ENCODE measurements at regions not wholly inside any gene's neighbourhood (a gene's known extent, or its start where the extent isn't known, plus 50 kb on each side); places are given as distances from the start of the nearest gene placed in this dataset.

DNA sequence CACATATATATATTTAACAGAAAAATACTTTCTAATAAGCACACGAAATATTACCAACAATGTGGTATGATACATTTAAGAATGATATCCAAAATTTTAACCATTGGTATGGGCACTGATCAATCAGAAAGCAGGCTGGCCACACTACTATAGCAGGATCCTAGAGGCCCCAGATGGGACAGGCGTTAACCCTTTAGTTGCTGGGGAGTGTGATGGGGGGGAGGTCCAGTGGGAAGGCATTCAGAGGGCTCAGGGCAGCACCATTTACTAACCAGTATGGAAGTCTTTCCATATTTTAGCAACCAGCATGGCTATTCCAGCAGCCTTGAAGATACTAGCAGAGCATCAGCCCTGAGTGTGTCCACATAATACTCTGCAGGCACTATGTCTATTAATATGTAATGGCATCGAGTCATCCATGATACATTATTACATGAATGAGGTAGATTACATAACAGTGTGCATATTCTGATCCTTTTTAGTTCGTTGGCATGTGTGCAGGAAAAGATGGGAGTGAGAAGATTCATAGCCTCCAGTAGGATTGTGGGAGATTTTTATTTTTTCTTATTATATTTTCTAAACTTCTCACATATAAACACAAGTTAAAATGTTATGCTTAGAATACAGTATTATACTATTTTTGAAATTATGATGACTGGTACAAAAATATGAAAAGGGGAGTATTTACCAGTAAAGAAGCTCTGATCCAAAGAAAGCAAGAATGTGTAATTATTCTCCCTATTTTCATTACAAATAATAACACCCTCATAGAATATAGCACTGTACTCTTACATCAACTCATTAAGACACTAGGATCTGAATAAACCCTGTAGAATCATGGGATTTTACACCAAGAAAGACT lies 78.9 kb downstream of the FAM217A start:
- DNase-seq, result no peak

DNA sequence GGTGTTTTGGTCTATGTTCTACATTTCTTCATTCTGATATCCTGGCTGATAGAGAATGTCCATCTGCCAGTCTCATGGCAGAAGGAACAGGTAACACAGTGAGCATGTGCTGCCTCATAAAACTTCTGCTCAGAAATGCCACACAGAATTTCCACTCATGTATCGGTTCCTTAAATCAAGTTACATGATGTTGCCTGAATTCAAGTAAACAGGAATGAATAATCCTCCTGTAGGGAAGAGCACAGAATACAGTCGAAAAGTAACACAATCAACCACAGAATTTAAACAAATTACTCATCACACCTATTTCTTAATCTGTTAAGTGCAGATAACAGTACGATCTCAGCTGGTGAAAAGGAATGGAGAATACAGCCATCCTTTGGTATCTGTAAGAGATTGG lies 74.7 kb downstream of the FAM217A start:
- DNase-seq, result no peak

DNA sequence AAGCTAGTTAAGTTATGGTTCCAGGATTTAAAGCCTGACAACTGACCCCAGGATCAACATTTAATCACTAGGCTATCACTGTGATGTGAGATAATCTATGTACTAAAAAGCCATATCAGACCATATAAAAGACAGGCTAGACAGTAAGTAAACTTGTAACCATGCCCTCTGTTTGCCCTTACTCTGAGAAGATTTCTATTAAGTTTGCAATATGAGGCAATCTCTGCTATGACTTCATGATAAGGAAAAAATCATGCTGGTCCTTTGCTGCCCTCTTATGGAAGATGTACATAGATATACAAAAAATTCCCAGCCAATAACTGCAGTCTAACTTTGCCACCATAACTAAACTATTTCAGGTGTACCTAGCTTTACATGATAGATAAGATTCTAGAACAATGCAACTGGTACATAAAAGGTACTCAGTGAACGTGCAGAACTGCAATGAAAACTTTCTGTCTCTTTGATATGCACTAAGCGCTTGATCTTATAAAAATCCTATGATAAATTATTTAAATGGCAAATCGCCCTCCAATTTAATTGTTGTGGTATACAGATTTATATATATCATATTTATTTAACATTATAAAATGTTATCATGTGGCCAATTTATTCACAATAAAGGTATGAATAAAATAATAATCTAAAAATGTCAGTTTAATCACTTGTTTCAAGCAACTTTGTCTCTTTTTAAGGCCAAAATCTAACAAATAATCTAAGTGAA lies 70.5 kb downstream of the FAM217A start:
- peak in 1 of 51 donors; percentile 6 for DNase-seq

DNA sequence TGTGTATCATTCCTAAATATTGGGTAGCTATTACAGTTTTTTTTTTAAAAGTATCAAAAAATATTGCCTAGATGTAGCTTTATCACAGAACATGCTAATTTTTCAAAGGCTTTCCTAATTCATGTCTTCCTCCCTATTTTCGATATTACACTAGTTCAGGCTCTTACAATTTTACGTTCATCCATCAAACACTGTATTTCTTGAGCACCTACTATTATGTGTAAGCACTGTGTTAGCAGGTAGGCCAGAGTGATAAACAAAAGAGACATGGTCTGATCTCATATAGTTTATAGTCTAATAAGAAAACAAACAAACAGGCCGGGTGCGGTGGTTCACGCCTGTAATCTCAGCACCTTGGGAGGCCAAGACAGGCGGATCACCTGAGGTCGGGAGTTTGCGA lies 69.5 kb downstream of the FAM217A start:
- no peak for DNase-seq

DNA sequence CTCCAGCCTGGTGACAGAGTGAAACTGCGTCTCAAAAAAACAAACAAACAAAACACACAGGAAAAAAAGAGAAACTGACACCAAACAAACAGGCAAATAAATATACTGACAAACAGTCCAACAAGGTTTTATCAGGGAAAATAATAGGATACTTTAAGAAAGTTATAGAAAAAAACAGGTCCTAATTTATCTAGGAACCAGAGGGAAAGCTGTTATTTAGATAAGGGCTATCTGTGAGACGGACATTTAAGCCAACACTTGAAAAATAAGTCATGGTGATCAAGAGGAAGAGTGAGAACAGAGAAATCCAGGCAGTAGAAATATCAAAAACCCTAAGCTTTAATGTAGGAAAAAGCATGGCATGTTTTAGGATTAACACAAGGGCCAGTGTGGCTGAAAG lies 68.9 kb downstream of the FAM217A start:
- no peak for DNase-seq

DNA sequence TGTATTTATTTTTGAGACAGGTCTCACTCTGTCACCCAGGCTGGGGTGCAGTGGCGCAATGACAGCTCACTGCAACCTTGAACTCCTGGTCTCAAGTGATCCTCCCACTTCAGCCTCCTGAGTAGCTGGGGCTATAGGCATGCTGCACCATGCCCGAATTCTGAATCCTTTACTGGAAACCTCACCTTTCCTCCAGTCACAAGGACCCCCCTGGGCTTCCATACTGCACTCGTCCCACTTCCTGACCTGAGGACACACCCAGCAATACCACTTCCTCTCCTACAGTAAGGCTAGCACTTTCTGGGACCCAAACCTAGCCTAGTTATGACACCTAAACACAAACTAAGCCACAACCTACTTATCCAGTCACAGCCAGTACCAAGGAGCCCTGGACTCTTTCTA lies 68.2 kb downstream of the FAM217A start:
- DNase-seq, result no peak

DNA sequence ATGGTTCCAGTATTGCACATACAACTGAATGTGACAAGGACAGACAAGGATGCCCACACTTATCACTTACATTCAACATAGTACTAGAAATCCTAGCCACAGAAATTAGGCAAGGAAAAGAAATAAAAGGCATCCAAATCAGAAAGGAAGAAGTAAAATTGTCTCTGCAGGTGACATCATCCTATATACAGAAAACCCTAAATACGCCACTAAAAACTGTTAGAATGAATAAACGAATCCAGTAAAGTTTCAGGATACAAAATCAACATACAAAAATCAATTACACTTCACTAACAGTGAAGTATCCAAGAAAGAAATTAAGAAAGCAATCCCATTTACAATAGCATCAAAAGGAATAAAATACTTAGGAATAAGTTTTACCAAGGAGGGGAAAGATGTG lies 66.1 kb downstream of the FAM217A start:
- DNase-seq, result no peak

DNA sequence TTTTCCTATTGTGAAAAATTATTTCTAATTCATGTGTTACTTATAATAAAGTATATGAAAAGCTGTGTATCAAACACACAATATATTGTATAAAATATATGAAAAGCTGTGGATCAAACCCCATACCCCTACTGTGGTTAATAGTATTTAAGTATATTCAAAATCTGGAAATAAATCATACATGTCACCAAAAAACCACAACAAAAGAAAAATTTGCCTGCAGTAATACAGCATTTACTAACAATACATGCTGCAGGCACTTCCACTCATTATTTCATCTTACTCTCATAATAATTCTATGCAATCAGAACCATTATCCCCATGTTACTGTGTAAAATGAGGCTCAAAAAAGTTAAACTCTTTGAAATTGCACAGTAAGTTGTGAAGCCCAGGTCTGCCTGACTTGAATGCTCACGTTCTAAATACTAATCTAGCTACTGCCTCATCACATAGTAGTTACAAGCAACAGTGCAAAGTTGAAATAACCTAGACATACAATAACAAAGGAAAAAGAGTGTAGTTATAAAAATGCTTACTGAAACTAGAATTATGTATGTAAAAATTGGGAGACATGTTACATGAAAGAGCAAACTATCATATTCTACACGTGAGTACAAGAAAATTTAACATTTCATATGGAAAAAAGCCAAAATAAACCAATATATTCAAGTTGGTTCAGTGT lies 61.7 kb downstream of the FAM217A start:
- DNase-seq, result no peak

DNA sequence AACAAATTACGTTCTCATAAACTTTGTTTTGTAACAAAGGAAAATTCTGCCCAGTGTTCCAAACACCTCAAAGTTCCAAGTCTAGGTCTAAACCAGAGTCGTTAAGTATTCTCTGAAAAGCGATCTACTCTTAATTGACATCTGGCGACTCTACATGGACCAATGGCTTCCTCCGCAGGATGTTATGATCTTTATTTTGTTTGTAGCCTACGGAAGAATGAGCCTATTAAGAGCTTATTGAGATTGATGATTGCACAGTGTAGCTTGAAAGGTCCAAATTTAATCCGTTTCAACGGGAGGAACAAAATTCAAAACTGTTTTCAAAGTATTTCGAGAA lies 61.1 kb downstream of the FAM217A start:
- no peak for DNase-seq

DNA sequence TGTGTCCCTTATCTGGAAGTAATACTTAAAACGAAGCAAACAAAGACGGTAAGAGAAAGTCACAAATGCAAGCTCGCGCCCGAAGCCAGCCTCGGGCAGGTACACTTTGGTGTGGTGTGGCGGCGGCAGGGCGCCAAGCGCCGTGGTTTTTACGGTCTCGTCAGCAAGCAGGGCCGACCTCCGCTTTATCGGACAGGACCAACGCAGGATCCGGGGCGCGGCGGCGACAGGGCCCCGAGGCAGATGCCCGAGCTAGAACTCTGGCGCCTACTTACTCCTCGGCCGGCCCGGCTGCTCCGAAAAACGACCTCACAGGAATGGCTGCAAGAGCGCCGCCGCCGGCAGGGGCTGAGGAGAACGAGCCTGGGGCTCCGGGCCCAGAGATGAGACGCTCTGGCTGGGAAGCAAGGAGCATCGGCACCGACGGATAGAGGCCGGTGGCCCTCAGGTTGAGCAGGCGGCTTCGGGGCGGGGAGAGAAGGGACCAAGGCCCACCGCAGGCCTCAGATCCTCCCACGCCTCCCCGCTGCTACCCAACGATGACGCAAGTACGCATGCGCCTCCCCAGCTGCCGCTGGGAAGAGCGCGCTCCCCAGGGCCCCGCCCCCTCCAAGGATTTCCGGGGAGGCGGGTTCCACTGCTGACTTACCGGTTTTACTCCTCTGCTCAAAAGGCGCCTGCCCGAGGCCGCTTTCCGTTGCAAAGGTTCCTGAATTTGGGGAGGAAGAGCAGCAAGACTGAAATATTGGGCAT lies 60.6 kb downstream of the FAM217A start:
- peak; percentile 69 to 95 (median 88) for DNase-seq
